Vagina (tissue), 2 donors: ENCODE measurements at regions not wholly inside any gene's neighbourhood (a gene's known extent, or its start where the extent isn't known, plus 50 kb on each side); places are given as distances from the start of the nearest gene placed in this dataset.

Source experiments
- DNase-seq, 2 donors: peaks; one replicate each; pipeline ENCODE4 v3.0.0-alpha.2; 2017; ENCODE audit errors: extremely low spot score in 2 of 2
- H3K27ac ChIP-seq: fragments of 200-600 bp; sonication (generic); one replicate; pipeline ENCODE4 v1.5.1; 2019
- H3K27me3 ChIP-seq: fragments of 200-600 bp; sonication (generic); one replicate; pipeline ENCODE4 v1.5.1; 2019
- H3K36me3 ChIP-seq, 2 donors: fragments of 200-600 bp; sonication (generic); one replicate each; pipeline ENCODE4 v1.5.1; 2017 to 2019
- H3K4me1 ChIP-seq: fragments of 200-600 bp; sonication (generic); one replicate; pipeline ENCODE4 v1.5.1; 2019
- H3K4me3 ChIP-seq, 2 donors: fragments of 200-600 bp; sonication (generic); 1 replicate in 1 of 2; 2 replicates in 1 of 2; pipeline ENCODE4 v1.5.1; 2016 to 2019
- H3K9me3 ChIP-seq: fragments of 200-600 bp; sonication (generic); one replicate; pipeline ENCODE4 v1.5.1; 2019
- CTCF ChIP-seq, 3 experiments: fragments of 450-650 bp in 2 of 3; fragments of 200-600 bp in 1 of 3; sonication (generic) in 1 of 3; IDR thresholded peaks; one replicate each; pipeline ENCODE4 v1.5.1; 2017 to 2019; ENCODE audit warnings: antibody characterized with exemption in 3 of 3, mild to moderate bottlenecking in 2 of 3, moderate library complexity in 2 of 3
- POLR2A ChIP-seq, 2 donors: fragments of 450-650 bp; IDR thresholded peaks; one replicate each; pipeline ENCODE4 v1.6.1; 2017; ENCODE audit warnings: antibody characterized with exemption in 2 of 2, mild to moderate bottlenecking in 2 of 2, moderate library complexity in 2 of 2
- POLR2AphosphoS5 ChIP-seq, 2 donors: sonication (generic); formaldehyde crosslinking; IDR thresholded peaks; one replicate each; pipeline ENCODE4 v1.9.0; 2017; ENCODE audit warnings: antibody characterized with exemption in 2 of 2, mild to moderate bottlenecking in 2 of 2, low read depth in 1 of 2; ENCODE audit not compliant: insufficient read depth in 1 of 2
- intact Hi-C: fragments of 100-400 bp; cut with DNase I; formaldehyde crosslinking; loops from one replicate; pipeline ENCODE4 v1.15.1; 2023

GRCh38 chr11:97118614-97119200, 728.9 kb downstream of the JRKL start:
- Histone ChIP-seq H3K4me3 (no peak overlapping the region), H3K36me3 (no peaks in the 10 kb centered on the region), H3K4me1 (no peaks in the 10 kb centered on the region), H3K9me3 (no peaks in the 10 kb centered on the region), H3K27me3 (no peaks in the 10 kb centered on the region), H3K27ac (no peak overlapping the region)
- TF ChIP-seq POLR2A (IDR thresholded peaks at IDR 0.05) (no peak), CTCF (IDR thresholded peaks at IDR 0.05) (no peak)
- intact Hi-C loops = no loop called here
- no peak for DNase-seq

- H3K4me3 ChIP-seq = no peak overlapping the region
- no peaks in the 10 kb centered on the region for H3K27me3 ChIP-seq
- H3K4me1 ChIP-seq = no peaks in the 10 kb centered on the region
- no peaks in the 10 kb centered on the region for H3K9me3 ChIP-seq
- H3K27ac ChIP-seq = no peak overlapping the region
- intact Hi-C loops = no loop called here
- no peak for DNase-seq
- no peak for TF ChIP-seq POLR2AphosphoS5 (IDR thresholded peaks at IDR 0.05; ENCODE audit: insufficient read depth in 1 of 2, low read depth in 1 of 2)
- no peak for TF ChIP-seq POLR2A (IDR thresholded peaks at IDR 0.05)
- no peak for TF ChIP-seq CTCF (IDR thresholded peaks at IDR 0.05)
- H3K36me3 ChIP-seq = no peaks in the 10 kb centered on the region
Observed at GRCh38 chr11:97123237-97123636, 733.4 kb downstream of the JRKL start.

- TF ChIP-seq POLR2AphosphoS5 (IDR thresholded peaks at IDR 0.05; ENCODE audit: insufficient read depth in 1 of 2, low read depth in 1 of 2) (no peak), CTCF (IDR thresholded peaks at IDR 0.05) (no peak), POLR2A (IDR thresholded peaks at IDR 0.05) (no peak)
Observed at GRCh38 chr11:97136067-97136466, 746.3 kb downstream of the JRKL start.

GRCh38 chr11:97140885-97141494, 751.2 kb downstream of the JRKL start:
- Histone ChIP-seq H3K27ac (no peak overlapping the region), H3K27me3 (no peaks in the 10 kb centered on the region), H3K9me3 (no peaks in the 10 kb centered on the region), H3K4me1 (no peaks in the 10 kb centered on the region), H3K4me3 (no peak overlapping the region), H3K36me3 (no peaks in the 10 kb centered on the region)
- TF ChIP-seq POLR2A (IDR thresholded peaks at IDR 0.05) (no peak), POLR2AphosphoS5 (IDR thresholded peaks at IDR 0.05; ENCODE audit: insufficient read depth in 1 of 2, low read depth in 1 of 2) (no peak), CTCF (IDR thresholded peaks at IDR 0.05) (no peak)
- no peak for DNase-seq
- intact Hi-C loops = no loop called here

More at GRCh38 chr11:97136067-97136466, 746.3 kb downstream of the JRKL start:
- no peaks in the 10 kb centered on the region for H3K27me3 ChIP-seq
- no peak overlapping the region for H3K4me3 ChIP-seq
- intact Hi-C loops = no loop called here
- no peaks in the 10 kb centered on the region for H3K4me1 ChIP-seq
- DNase-seq = no peak
- H3K27ac ChIP-seq = no peak overlapping the region
- no peaks in the 10 kb centered on the region for H3K9me3 ChIP-seq
- H3K36me3 ChIP-seq = no peaks in the 10 kb centered on the region

- TF ChIP-seq CTCF (IDR thresholded peaks at IDR 0.05) (no peak), POLR2AphosphoS5 (IDR thresholded peaks at IDR 0.05; ENCODE audit: insufficient read depth in 1 of 2, low read depth in 1 of 2) (no peak), POLR2A (IDR thresholded peaks at IDR 0.05) (no peak)
- no peaks in the 10 kb centered on the region for H3K9me3 ChIP-seq
- no peaks in the 10 kb centered on the region for H3K36me3 ChIP-seq
- H3K4me3 ChIP-seq = no peak overlapping the region
- no peaks in the 10 kb centered on the region for H3K4me1 ChIP-seq
- no peak for DNase-seq
- H3K27ac ChIP-seq = no peak overlapping the region
- intact Hi-C loops = no loop called here
- H3K27me3 ChIP-seq = no peaks in the 10 kb centered on the region
Observed at GRCh38 chr11:97143463-97143862, 753.6 kb downstream of the JRKL start.
